ENCODE measurements at regions not wholly inside any gene's neighbourhood (a gene's known extent, or its start where the extent isn't known, plus 50 kb on each side); places are given as distances from the start of the nearest gene placed in this dataset.

DNA sequence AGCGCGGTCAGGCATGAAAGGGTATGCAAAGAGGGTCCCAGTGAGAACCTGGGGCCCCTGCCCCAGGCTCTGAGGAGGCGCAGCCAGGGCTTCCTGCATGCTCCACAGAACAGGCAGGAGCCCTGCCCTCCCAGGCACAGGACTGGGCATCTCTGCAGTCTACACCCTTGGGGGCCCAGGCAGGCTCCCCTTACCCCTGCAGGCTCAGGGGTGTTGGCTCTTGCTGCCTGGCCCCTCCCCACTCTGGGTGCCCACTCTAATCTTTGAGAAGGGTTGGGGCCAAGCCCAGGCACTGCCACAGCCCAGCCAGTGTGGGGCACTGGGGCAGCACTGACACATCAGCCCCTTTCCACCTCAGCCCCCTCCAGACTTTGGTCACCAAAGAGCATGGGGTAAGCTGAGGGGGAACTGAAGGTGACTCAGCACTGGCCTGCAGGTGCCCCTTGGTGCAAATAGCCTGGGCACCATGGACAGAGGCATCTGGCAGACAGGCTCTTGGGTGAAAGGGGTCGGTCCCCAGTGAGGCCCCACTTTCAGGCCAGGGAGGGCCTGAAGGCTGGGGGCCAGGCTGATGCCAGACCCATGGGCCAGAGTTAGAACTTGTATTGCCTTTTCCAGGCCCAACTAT is 73.4 kb downstream of the NPAP1 start:
- TF ChIP-seq, protein P1, sequence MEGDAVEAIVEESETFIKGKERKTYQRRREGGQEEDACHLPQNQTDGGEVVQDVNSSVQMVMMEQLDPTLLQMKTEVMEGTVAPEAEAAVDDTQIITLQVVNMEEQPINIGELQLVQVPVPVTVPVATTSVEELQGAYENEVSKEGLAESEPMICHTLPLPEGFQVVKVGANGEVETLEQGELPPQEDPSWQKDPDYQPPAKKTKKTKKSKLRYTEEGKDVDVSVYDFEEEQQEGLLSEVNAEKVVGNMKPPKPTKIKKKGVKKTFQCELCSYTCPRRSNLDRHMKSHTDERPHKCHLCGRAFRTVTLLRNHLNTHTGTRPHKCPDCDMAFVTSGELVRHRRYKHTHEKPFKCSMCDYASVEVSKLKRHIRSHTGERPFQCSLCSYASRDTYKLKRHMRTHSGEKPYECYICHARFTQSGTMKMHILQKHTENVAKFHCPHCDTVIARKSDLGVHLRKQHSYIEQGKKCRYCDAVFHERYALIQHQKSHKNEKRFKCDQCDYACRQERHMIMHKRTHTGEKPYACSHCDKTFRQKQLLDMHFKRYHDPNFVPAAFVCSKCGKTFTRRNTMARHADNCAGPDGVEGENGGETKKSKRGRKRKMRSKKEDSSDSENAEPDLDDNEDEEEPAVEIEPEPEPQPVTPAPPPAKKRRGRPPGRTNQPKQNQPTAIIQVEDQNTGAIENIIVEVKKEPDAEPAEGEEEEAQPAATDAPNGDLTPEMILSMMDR (IDR thresholded peaks at IDR 0.05), result no peak
- ChIA-PET POLR2A (no interaction called here), CTCF (no interaction called here)
- H3K27me3 Mint-ChIP-seq, result no peaks in the 10 kb centered on the region
- H3K36me3 Mint-ChIP-seq (ENCODE audit: low read depth), result no peaks in the 10 kb centered on the region
- no peak overlapping the region for H3K4me3 Mint-ChIP-seq
- no peak overlapping the region for H3K27ac Mint-ChIP-seq
- no peak for DNase-seq
- no peak for ATAC-seq (ENCODE audit: low read depth)
- H3K4me1 Mint-ChIP-seq, result no peaks in the 10 kb centered on the region
- peaks cover 6% of the 10 kb centered on the region for H3K9me3 Mint-ChIP-seq
- intact Hi-C loops (cut with micrococcal nuclease), result no loop called here

DNA sequence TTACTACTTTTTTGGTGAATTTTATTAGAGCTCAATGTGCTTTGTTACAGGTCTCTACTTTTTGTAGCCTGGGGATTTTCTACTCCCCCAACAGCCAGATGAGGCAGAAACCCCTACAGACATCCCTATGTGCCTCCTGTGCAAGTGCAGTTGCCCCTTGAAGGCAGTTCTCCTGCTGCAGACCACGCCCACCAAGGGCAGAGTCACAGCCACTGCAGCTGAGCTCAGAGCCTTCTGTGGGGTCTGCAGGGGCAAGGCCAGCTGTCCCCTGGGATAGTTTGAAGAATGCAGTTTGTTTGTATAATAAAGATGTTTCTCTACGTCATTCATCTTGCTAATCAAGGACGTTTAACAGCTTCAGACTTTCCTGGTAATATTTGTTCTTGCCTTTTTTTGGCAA is 76.8 kb downstream of the NPAP1 start:
- Mint-ChIP-seq H3K9me3 (peaks cover 19% of the 10 kb centered on the region), H3K4me1 (no peaks in the 10 kb centered on the region), H3K27me3 (no peaks in the 10 kb centered on the region), H3K4me3 (no peak overlapping the region), H3K36me3 (ENCODE audit: low read depth) (no peaks in the 10 kb centered on the region), H3K27ac (no peak overlapping the region)
- intact Hi-C loops (cut with micrococcal nuclease), result no loop called here
- POLR2A ChIA-PET, result no interaction called here
- TF ChIP-seq, protein P1 (IDR thresholded peaks at IDR 0.05), result no peak
- no peak for DNase-seq
- CTCF ChIA-PET, result no interaction called here
- no peak for ATAC-seq (ENCODE audit: low read depth)

DNA sequence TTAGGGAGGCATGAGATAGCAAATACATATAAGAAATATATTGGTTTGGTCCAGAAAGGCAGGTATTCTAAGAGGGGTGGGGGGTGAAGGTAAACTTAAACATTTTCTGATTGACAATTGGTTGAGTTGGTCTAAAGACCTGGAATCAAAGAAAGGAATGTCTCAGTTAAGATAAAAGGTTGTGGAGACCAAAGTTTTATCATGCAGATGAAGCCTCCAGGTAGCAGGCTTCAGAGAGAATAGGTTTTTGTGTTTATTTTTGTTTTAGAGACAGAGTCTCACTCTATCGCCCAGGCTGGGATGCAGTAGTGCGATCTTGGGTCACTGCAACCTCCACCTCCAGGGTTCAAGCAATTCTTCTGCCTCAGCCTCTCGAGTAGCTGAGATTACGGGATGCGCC is 80.5 kb downstream of the NPAP1 start:
- DNase-seq, result no peak
- ChIA-PET CTCF (no interaction called here), POLR2A (no interaction called here)
- Mint-ChIP-seq H3K27ac (no peak overlapping the region), H3K27me3 (no peaks in the 10 kb centered on the region), H3K36me3 (ENCODE audit: low read depth) (no peaks in the 10 kb centered on the region), H3K9me3 (peaks cover 17% of the 10 kb centered on the region), H3K4me1 (no peaks in the 10 kb centered on the region), H3K4me3 (no peak overlapping the region)
- intact Hi-C loops (cut with micrococcal nuclease), result no loop called here
- ATAC-seq (ENCODE audit: low read depth), result no peak
- TF ChIP-seq, protein P1 (IDR thresholded peaks at IDR 0.05), result no peak

DNA sequence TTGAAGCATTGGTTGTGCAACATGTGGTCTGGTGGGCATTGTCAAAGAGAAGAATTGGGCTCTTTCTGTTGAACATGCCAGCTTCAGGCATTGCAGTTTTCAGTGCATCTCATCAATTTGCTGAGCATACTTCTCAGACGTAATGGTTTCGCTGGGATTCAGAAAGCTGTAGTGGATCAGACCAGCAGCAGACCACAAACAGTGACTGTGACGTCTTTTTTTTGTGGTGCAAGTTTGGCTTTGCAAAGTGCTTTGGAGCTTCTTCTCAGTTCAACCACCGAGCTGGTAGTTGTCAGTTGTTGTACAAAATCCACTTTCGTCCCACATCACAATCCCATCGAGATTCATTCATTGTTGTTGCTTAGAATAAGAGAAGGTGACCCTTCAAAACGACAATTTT is 84.5 kb downstream of the NPAP1 start:
- DNase-seq, result no peak
- Mint-ChIP-seq H3K9me3 (peaks cover 13% of the 10 kb centered on the region), H3K4me3 (no peak overlapping the region), H3K4me1 (no peaks in the 10 kb centered on the region), H3K36me3 (ENCODE audit: low read depth) (no peaks in the 10 kb centered on the region), H3K27me3 (no peaks in the 10 kb centered on the region), H3K27ac (no peak overlapping the region)
- CTCF ChIA-PET, result no interaction called here
- TF ChIP-seq, protein P1 (IDR thresholded peaks at IDR 0.05), result no peak
- ATAC-seq (ENCODE audit: low read depth), result no peak
- intact Hi-C loops (cut with micrococcal nuclease), result no loop called here
- POLR2A ChIA-PET, result no interaction called here

DNA sequence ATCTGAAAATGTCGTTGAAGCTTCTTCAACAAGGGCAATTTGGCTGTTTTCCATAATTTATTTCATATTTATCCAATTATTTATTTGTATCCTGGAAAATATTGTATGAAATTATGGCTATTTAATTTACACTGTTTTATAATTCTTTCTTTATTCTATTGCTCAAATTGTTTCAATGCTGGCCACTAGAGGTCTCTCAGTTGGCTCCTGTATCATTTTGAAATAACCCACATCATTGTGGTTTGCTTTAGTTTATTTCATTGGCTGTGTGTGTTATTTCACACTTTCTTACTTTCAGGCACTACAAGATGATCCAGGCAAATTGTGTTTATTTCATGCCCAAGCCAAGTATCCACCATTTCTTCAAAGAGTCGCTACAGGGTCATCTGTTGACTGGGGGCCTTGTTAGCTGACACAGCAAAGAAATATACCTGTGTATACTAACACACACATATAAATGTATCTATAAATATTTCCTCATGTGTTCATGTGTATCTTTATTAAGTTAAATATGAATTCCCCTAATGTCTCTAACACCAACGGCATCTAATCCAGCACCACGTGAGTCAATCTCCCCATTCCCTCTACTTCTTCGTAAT is 86.2 kb downstream of the NPAP1 start:
- H3K36me3 Mint-ChIP-seq (ENCODE audit: low read depth), result no peaks in the 10 kb centered on the region
- H3K9me3 Mint-ChIP-seq, result peaks cover 4% of the 10 kb centered on the region
- ATAC-seq (ENCODE audit: low read depth), result no peak
- no peak for DNase-seq
- POLR2A ChIA-PET, result no interaction called here
- intact Hi-C loops (cut with micrococcal nuclease), result no loop called here
- no peak overlapping the region for H3K4me3 Mint-ChIP-seq
- H3K27ac Mint-ChIP-seq, result no peak overlapping the region
- no peaks in the 10 kb centered on the region for H3K4me1 Mint-ChIP-seq
- H3K27me3 Mint-ChIP-seq, result no peaks in the 10 kb centered on the region
- CTCF ChIA-PET, result no interaction called here
- TF ChIP-seq, protein P1 (IDR thresholded peaks at IDR 0.05), result no peak
